HG03060 (cell line): ENCODE measurements at regions not wholly inside any gene's neighbourhood (a gene's known extent, or its start where the extent isn't known, plus 50 kb on each side); places are given as distances from the start of the nearest gene placed in this dataset.
"Not testable (repeated sequence)": the region's sequence is repeated elsewhere in the genome, so short reads cannot be mapped to it uniquely, and the experiment has no call there.

ENCODE experiments used
- ATAC-seq: cut with Tn5 transposase; IDR thresholded peaks from one replicate; pipeline ENCODE4 v1.9.1; 2021; ENCODE audit warnings: low read depth, moderate number of reproducible peaks; ENCODE audit not compliant: unreplicated experiment

- peak; percentile 56 for ATAC-seq
Observed at GRCh38 chr10:108014145-108014901, 849.8 kb upstream of the SORCS1 start.

- no peak for ATAC-seq
Observed at GRCh38 chr10:108005627-108006026, 841.1 kb upstream of the SORCS1 start.

- no peak for ATAC-seq
Observed at GRCh38 chr10:108003576-108003975, 839.1 kb upstream of the SORCS1 start.

GRCh38 chr10:108003061-108003460 lies 838.6 kb upstream of the SORCS1 start:
- ATAC-seq: no peak

GRCh38 chr10:108000365-108000764 lies 835.9 kb upstream of the SORCS1 start:
- ATAC-seq: no peak

GRCh38 chr10:107994621-107995270 lies 830.2 kb upstream of the SORCS1 start:
- ATAC-seq: peak; percentile 78

GRCh38 chr10:107986571-107986970 lies 822.1 kb upstream of the SORCS1 start:
- ATAC-seq: no peak

- ATAC-seq: no peak
Observed at GRCh38 chr10:107984581-107984980, 820.1 kb upstream of the SORCS1 start.

GRCh38 chr10:107984149-107984548 lies 819.6 kb upstream of the SORCS1 start:
- no peak for ATAC-seq

- ATAC-seq: no peak
Observed at GRCh38 chr10:107978455-107978854, 813.9 kb upstream of the SORCS1 start.

GRCh38 chr10:107971973-107972372 lies 807.5 kb upstream of the SORCS1 start:
- no peak for ATAC-seq

- no peak for ATAC-seq
Observed at GRCh38 chr10:107971411-107971810, 806.9 kb upstream of the SORCS1 start.

- ATAC-seq: no peak
Observed at GRCh38 chr10:107970512-107970911, 806.0 kb upstream of the SORCS1 start.

GRCh38 chr10:107969936-107970335 lies 805.4 kb upstream of the SORCS1 start:
- no peak for ATAC-seq

- ATAC-seq: no peak
Observed at GRCh38 chr10:107966826-107967225, 802.3 kb upstream of the SORCS1 start.

- ATAC-seq: no peak
Observed at GRCh38 chr10:107952649-107953556, 788.4 kb upstream of the SORCS1 start.

GRCh38 chr10:107950411-107951062 lies 786.0 kb upstream of the SORCS1 start:
- ATAC-seq: not testable (repeated sequence)

GRCh38 chr10:107942826-107943225 lies 778.3 kb upstream of the SORCS1 start:
- no peak for ATAC-seq

- no peak for ATAC-seq
Observed at GRCh38 chr10:107933076-107933475, 768.6 kb upstream of the SORCS1 start.

- ATAC-seq: no peak
Observed at GRCh38 chr10:107931808-107932207, 767.3 kb upstream of the SORCS1 start.

- no peak for ATAC-seq
Observed at GRCh38 chr10:107930037-107930436, 765.5 kb upstream of the SORCS1 start.
